HG02852 (cell line): ENCODE measurements at regions not wholly inside any gene's neighbourhood (a gene's known extent, or its start where the extent isn't known, plus 50 kb on each side); places are given as distances from the start of the nearest gene placed in this dataset.

ENCODE experiments used
- ATAC-seq: cut with Tn5 transposase; IDR thresholded peaks from one replicate; pipeline ENCODE4 v1.9.1; 2021; ENCODE audit warnings: mild to moderate bottlenecking, moderate library complexity; ENCODE audit not compliant: unreplicated experiment

- ATAC-seq, result no peak
Observed at GRCh38 chr11:122323754-122324421, 207.9 kb upstream of the BLID start.

- ATAC-seq, result no peak
Observed at GRCh38 chr11:122322329-122322728, 206.3 kb upstream of the BLID start.

GRCh38 chr11:122320671-122321070 is 204.7 kb upstream of the BLID start:
- ATAC-seq, result no peak

- ATAC-seq, result no peak
Observed at GRCh38 chr11:122319691-122320620, 203.9 kb upstream of the BLID start.

DNA sequence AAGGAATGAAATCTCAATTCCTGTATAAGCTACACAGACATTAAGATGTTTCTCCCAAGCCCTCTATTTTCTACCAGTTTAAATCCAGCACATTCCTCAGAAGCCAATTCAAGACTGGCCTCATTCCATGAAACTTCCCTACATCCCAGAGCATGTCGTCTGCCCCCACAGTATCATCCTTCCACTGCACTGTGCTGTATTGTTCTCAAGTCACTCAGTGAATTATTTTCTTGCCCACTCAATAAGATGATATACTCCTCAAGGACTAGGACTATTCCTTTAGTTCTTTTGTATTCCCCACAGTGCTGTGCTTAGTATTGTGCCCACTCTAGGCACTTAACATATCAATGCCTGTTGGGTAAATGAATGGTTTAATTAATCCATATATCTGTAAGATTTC is 203.1 kb upstream of the BLID start:
- ATAC-seq, result no peak

- no peak for ATAC-seq
Observed at GRCh38 chr11:122317305-122317704, 201.3 kb upstream of the BLID start.

- no peak for ATAC-seq
Observed at GRCh38 chr11:122313581-122313980, 197.6 kb upstream of the BLID start.

DNA sequence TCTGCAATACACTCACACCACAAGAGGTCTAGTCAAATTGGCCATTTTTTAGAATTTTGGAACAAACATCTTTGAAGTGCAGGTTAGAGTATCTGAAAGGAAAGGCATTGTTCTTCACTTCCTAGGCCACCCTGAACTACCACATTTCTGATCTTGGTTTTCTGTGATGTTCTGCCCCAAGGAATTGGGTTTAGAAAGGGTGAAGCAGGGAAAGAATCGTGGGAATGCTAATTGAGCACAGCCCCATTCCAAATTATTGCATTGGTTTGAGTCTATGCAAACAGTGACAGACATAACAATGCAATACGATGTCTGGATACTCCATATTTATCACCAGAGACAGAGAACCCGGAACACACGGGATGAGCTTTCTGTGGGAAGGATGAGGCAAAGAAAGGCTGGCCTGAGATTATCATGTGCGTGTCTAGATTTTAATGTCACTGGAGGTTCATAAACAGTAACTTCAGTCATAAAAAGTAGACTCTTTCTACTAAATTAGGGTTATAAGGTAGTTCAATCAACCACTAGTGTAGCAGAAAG is 195.3 kb upstream of the BLID start:
- ATAC-seq, result no peak

DNA sequence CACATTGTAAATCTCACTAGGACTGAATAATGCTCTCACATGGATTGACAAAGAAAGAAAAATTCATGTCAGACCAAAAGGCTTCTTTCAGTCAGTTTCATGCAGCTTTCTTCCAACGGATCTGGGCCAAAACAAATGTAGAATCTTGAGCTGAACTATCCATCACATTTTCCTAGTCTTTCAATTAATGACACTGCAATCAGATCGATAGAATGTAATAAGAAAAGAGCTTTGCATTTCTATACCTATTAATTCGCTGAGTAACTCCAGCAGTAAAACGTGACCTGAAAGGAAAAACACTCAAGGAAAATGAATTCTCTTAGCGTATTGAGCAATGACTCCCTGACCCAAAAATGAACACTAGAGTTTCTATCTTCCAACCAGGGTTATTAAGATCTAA is 194.8 kb upstream of the BLID start:
- ATAC-seq, result no peak

DNA sequence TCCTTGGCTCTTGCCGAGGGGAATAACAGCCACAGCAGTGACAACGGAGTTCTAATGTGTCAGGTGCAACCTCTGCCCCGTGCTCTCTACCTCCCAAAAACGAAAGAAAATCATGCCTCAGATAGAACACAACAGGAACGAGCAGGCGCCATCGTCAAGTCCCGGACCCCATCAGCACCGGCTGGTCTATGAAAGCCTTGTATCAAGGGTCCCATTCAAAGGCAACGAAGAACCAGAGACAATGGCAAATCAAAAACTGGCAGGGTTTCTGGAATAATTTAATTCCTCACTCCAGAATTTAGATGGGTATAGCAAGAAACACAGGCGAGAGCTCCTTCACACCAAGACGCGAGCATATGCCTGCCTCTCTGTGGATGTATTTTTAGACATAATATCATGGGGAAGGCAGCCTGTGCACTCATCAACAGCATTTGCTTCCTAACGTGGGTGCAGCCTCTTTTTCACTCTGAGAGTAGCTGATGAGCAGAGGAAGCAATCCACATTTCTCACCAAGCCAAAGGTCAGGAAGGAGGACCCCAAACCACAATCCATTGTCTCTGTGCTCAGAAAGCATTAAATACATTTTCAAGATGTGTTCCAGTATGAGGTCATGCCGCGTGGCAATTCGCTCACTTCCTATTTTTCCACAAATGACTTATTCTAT is 193.4 kb upstream of the BLID start:
- ATAC-seq, result no peak

GRCh38 chr11:122308226-122308625 is 192.2 kb upstream of the BLID start:
- ATAC-seq, result no peak

GRCh38 chr11:122307476-122308035 is 191.5 kb upstream of the BLID start:
- ATAC-seq, result no peak

- no peak for ATAC-seq
Observed at GRCh38 chr11:122306831-122307391, 190.9 kb upstream of the BLID start.

GRCh38 chr11:122305426-122306320 is 189.7 kb upstream of the BLID start:
- ATAC-seq, result no peak

- ATAC-seq, result no peak
Observed at GRCh38 chr11:122304973-122305372, 189.0 kb upstream of the BLID start.

GRCh38 chr11:122304306-122304705 is 188.3 kb upstream of the BLID start:
- no peak for ATAC-seq

DNA sequence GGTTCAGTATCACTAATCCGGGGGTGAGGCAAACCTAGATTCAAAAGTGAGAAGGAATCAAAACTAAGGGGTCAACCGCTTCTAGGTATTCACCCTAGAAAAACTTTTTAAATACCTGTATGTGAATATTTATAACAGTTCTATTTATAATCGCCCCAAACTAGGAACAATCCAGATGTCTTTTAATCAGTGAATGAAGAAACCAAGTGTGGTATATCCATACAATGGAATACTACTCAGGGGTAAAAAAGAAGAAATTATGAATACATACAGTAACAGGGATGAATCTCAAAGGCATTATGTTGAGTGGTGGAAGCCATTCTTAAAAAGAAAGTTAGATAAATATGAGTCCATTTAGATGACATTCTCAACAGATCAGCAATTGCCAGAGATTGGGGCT is 178.0 kb upstream of the BLID start:
- ATAC-seq, result no peak

DNA sequence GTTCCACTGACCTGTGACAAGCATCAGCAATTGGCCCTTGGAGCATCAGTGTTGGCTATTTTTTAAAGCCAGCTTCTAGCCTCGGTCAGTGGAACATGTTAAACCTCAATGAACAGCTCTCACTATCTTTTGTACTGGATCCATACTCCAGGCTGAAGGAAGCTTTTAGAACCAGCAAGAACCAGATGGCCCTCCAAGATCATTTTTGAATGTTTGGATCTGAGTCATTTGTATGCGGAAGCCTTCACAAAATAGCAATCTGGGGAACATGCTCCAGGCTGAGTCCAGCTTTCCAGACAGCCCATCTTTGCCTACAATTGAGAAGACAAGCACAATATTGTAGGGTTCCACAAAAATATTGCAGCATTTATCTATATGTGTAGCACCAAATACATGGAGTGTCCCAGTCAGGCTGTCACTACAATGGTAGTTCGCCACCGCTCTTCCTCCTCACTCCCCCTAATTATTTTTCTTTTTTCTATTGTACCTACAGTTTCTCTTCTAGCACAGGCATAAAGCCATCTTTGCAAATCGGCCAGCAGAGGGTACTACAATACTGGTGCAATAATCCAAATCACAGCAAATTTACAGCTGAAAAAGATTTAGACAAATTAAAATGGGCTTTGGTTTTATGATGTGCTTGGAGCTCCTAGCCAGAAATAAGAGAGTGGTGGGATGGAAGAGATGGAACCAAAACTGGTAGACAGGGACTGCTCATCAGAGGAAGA is 177.4 kb upstream of the BLID start:
- ATAC-seq, result no peak

DNA sequence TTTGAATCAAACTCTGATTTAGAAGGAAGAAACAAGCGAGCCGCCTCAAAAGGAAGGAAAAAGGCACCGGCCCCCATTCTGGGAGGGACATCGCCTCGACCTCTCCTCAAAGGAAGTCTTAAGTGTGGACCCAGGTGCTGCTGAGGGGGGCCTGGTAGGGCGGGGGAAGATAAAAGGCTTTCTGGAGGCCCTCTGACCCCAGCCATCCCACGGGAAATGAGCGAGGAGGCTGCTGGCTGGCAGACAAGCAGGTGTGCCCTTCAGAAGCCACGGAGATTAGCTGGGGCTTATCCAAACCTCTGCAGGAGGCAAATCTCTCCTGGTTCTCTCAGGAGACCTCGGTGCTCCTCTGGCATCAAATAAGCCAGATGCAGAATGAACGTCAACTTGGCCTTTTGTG is 171.4 kb upstream of the BLID start:
- no peak for ATAC-seq
